Hepatocyte (in vitro differentiated cells): ENCODE measurements at regions not wholly inside any gene's neighbourhood (a gene's known extent, or its start where the extent isn't known, plus 50 kb on each side); places are given as distances from the start of the nearest gene placed in this dataset.

Source experiments
- DNase-seq: peaks from one replicate; pipeline ENCODE4 v3.0.0-alpha.2; 2016; ENCODE audit warnings: low spot score
- H2AFZ ChIP-seq: fragments of 200-600 bp; sonication (generic); 2 replicates; pipeline ENCODE4 v1.6.0; 2016; ENCODE audit warnings: antibody characterized with exemption, mild to moderate bottlenecking
- H3K27ac ChIP-seq: fragments of 200-600 bp; sonication (generic); 2 replicates; pipeline ENCODE4 v1.5.1; 2016; ENCODE audit warnings: mild to moderate bottlenecking
- H3K27me3 ChIP-seq: fragments of 200-600 bp; sonication (generic); 2 replicates; pipeline ENCODE4 v1.6.1; 2016
- H3K36me3 ChIP-seq: fragments of 200-600 bp; sonication (generic); replicated peaks from 2 replicates; pipeline ENCODE4 v1.5.1; 2016; ENCODE audit warnings: low read depth; ENCODE audit not compliant: insufficient read depth
- H3K4me1 ChIP-seq: fragments of 200-600 bp; sonication (generic); 2 replicates; pipeline ENCODE4 v1.5.1; 2016; ENCODE audit warnings: mild to moderate bottlenecking, moderate library complexity; ENCODE audit not compliant: insufficient read depth
- H3K4me2 ChIP-seq: fragments of 200-600 bp; sonication (generic); 2 replicates; pipeline ENCODE4 v1.6.0; 2016
- H3K4me3 ChIP-seq: fragments of 200-600 bp; sonication (generic); 2 replicates; pipeline ENCODE4 v1.5.1; 2016; ENCODE audit warnings: mild to moderate bottlenecking
- H3K79me2 ChIP-seq: fragments of 200-600 bp; sonication (generic); 2 replicates; pipeline ENCODE4 v1.6.0; 2017; ENCODE audit warnings: mild to moderate bottlenecking
- H3K9me2 ChIP-seq: fragments of 200-600 bp; sonication (generic); replicated peaks from 2 replicates; pipeline ENCODE4 v1.6.0; 2017; ENCODE audit warnings: mild to moderate bottlenecking; ENCODE audit not compliant: insufficient read depth
- H3K9me3 ChIP-seq: fragments of 200-600 bp; sonication (generic); 2 replicates; pipeline ENCODE4 v1.5.1; 2016; ENCODE audit warnings: low read depth, mild to moderate bottlenecking
- H4K20me1 ChIP-seq: fragments of 200-600 bp; sonication (generic); 2 replicates; pipeline ENCODE4 v1.6.0; 2016; ENCODE audit warnings: mild to moderate bottlenecking; ENCODE audit not compliant: insufficient read depth, poor library complexity, severe bottlenecking
- EZH2 ChIP-seq: fragments of 200-600 bp; sonication (generic); IDR thresholded peaks from 2 replicates; pipeline ENCODE4 v1.6.1; 2016; ENCODE audit warnings: antibody characterized with exemption, mild to moderate bottlenecking, borderline replicate concordance
- EZH2phosphoT487 ChIP-seq: fragments of 200-600 bp; sonication (generic); IDR thresholded peaks from one replicate; pipeline ENCODE4 v1.6.1; 2018; ENCODE audit warnings: antibody characterized with exemption, mild to moderate bottlenecking, low read depth, moderate library complexity; ENCODE audit not compliant: unreplicated experiment, severe bottlenecking
- WGBS: methylation state at CpG from one replicate; pipeline ENCODE4 v1.1.6; 2016; ENCODE audit warnings: low lambda C conversion rate; ENCODE audit errors: missing lambda C conversion rate; 5-methylcytosine and 5-hydroxymethylcytosine counted together
- TF ChIP-seq, protein P1 (sequence below): fragments of 200-600 bp; sonication (generic); IDR thresholded peaks from 2 replicates; pipeline ENCODE4 v1.5.1; 2016; ENCODE audit warnings: antibody characterized with exemption, mild to moderate bottlenecking; ENCODE audit not compliant: poor library complexity

DNA sequence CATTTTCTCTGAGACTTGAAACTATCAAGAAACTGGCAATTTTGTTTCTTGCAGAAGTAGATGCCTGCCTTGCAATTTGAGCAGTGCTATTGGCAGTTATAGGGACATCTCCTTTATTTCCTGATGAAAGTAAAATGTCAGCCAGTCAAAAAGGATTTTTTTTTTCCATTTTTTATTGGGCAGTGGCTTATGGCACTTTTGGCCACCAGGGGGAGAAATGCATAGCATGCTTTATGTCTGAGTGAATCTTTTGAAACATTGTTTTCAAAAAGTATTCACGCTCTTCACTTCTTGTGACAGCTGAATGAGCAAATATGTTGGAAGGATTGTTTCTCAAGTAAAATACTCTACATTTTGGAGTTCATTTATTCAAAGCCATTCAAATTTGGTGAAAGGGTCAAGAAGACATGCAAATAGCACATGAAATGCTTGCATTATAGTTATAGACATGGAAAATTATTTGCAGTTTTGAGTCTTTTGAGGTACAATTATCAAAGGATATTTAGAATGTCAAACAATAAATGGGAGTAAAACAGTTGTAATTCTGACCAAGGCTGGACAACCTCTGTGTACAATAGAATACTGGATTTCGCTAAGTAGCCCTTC is 491.0 kb downstream of the CDH2 start:
- DNase-seq = peak; percentile 69
- no peak for TF ChIP-seq EZH2phosphoT487
- TF ChIP-seq, protein P1, sequence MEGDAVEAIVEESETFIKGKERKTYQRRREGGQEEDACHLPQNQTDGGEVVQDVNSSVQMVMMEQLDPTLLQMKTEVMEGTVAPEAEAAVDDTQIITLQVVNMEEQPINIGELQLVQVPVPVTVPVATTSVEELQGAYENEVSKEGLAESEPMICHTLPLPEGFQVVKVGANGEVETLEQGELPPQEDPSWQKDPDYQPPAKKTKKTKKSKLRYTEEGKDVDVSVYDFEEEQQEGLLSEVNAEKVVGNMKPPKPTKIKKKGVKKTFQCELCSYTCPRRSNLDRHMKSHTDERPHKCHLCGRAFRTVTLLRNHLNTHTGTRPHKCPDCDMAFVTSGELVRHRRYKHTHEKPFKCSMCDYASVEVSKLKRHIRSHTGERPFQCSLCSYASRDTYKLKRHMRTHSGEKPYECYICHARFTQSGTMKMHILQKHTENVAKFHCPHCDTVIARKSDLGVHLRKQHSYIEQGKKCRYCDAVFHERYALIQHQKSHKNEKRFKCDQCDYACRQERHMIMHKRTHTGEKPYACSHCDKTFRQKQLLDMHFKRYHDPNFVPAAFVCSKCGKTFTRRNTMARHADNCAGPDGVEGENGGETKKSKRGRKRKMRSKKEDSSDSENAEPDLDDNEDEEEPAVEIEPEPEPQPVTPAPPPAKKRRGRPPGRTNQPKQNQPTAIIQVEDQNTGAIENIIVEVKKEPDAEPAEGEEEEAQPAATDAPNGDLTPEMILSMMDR = peak; percentile 71
- TF ChIP-seq EZH2 = no peak
- H3K36me3 ChIP-seq = no peaks in the 10 kb centered on the region
- whole genome bisulfite sequencing = 85% methylated on average over 2 of the region's 2 CpGs
- no peaks in the 10 kb centered on the region for H3K4me1 ChIP-seq
- no peaks in the 10 kb centered on the region for H3K9me3 ChIP-seq
- H3K4me2 ChIP-seq = no peak overlapping the region
- H3K4me3 ChIP-seq = no peak overlapping the region
- no peaks in the 10 kb centered on the region for H3K9me2 ChIP-seq
- no peaks in the 10 kb centered on the region for H4K20me1 ChIP-seq
- H2AFZ ChIP-seq = no peak overlapping the region
- no peaks in the 10 kb centered on the region for H3K27me3 ChIP-seq
- H3K27ac ChIP-seq = no peak overlapping the region
- H3K79me2 ChIP-seq = no peaks in the 10 kb centered on the region

DNA sequence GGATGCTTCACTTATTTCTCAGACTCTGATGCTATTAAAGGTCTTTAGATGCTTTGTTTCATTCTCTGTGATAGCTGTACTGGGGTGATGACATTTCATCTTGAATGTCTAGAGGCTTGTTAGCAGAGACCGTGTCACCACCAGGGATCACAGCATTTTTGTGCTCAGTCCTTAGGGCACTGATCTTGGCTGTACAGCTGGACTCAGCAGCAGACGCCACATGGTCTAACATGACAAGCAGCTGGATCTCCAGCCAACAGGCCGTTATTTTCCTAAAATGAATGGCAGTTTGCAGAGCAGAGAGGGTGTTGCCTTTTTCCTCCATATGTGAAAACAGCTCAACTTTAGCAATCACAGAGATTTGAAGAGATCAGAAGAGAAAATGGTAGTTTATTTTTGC is 491.8 kb downstream of the CDH2 start:
- Histone ChIP-seq H2AFZ (no peak overlapping the region), H3K9me3 (no peaks in the 10 kb centered on the region), H3K4me1 (no peaks in the 10 kb centered on the region), H4K20me1 (no peaks in the 10 kb centered on the region), H3K27ac (no peak overlapping the region), H3K36me3 (no peaks in the 10 kb centered on the region), H3K9me2 (no peaks in the 10 kb centered on the region), H3K79me2 (no peaks in the 10 kb centered on the region), H3K4me3 (no peak overlapping the region), H3K4me2 (no peak overlapping the region), H3K27me3 (no peaks in the 10 kb centered on the region)
- DNase-seq = no peak
- TF ChIP-seq, protein P1 = no peak
- no peak for TF ChIP-seq EZH2
- no peak for TF ChIP-seq EZH2phosphoT487
- WGBS = 86% methylated on average over 3 of the region's 3 CpGs

DNA sequence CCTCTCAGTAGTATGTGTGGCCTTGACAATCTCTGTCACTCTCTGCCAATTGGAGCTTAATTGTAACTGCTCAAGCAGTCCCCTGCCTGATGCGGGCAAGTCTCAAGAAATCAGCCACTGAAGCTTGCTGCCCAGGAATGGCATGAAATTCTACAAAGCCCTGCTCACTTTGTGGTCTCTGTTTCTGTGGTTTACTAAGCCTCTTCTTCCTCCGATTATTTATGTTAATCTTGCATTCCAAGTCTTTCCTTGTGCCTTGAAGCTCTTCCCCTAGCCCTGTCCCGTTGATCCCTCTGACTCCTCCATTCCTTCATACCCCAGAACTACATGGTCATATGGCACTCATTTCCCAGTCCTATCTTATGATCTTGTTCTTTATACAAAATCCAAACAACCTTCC is 489.3 kb upstream of the CHST9 start:
- no peaks in the 10 kb centered on the region for H3K27me3 ChIP-seq
- no peak overlapping the region for H3K27ac ChIP-seq
- no peaks in the 10 kb centered on the region for H4K20me1 ChIP-seq
- no peaks in the 10 kb centered on the region for H3K9me2 ChIP-seq
- TF ChIP-seq EZH2phosphoT487 (no peak), EZH2 (no peak)
- TF ChIP-seq, protein P1 = no peak
- H3K4me1 ChIP-seq = no peaks in the 10 kb centered on the region
- no peak for DNase-seq
- no peak overlapping the region for H3K4me3 ChIP-seq
- no peaks in the 10 kb centered on the region for H3K36me3 ChIP-seq
- H3K4me2 ChIP-seq = no peak overlapping the region
- no peak overlapping the region for H2AFZ ChIP-seq
- no peaks in the 10 kb centered on the region for H3K79me2 ChIP-seq
- 82% methylated on average over 3 of the region's 3 CpGs for WGBS
- H3K9me3 ChIP-seq = no peaks in the 10 kb centered on the region

DNA sequence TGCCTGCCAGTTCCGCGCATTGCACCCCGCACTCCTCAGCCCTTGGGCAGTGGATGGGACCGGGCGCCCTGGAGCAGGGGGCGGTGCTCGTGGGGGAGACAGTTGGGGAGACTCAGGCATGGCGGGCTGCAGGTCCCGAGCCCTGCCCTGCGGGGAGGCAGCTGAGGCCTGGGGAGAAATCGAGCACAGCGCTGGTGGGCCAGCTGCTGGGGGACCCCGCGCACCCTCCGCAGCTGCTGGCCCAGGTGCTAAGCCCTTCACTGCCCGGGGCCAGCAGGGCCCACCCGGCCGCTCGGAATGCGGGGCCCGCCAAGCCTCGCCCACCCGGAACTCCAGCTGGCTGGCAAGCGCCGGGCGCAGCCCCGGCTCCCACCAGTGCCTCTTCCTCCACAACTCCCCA is 488.8 kb upstream of the CHST9 start:
- DNase-seq = no peak
- Histone ChIP-seq H3K36me3 (no peaks in the 10 kb centered on the region), H3K4me2 (no peak overlapping the region), H3K9me3 (no peaks in the 10 kb centered on the region), H3K4me1 (no peaks in the 10 kb centered on the region), H4K20me1 (no peaks in the 10 kb centered on the region), H3K27ac (no peak overlapping the region), H3K9me2 (no peaks in the 10 kb centered on the region), H3K4me3 (no peak overlapping the region), H3K27me3 (no peaks in the 10 kb centered on the region), H2AFZ (no peak overlapping the region), H3K79me2 (no peaks in the 10 kb centered on the region)
- WGBS = 96% methylated on average over 26 of the region's 27 CpGs
- TF ChIP-seq EZH2 (no peak), EZH2phosphoT487 (no peak)
- TF ChIP-seq, protein P1 = no peak
